Spleen (tissue), 11 donors: ENCODE measurements at regions not wholly inside any gene's neighbourhood (a gene's known extent, or its start where the extent isn't known, plus 50 kb on each side); places are given as distances from the start of the nearest gene placed in this dataset.

Source experiments
- DNase-seq: peaks from one replicate; pipeline ENCODE4 v3.0.0-alpha.2; 2020
- H3K27ac ChIP-seq, 8 donors: fragments of 200-600 bp; sonication (generic) in 7 of 8; 1 replicate in 4 of 8; 2 replicates in 4 of 8; pipeline versions ENCODE4 v1.5.0 to v1.8.0; 2016 to 2021; ENCODE audit warnings: inconsistent platforms in 4 of 8, mild to moderate bottlenecking in 4 of 8, moderate library complexity in 1 of 8
- H3K27me3 ChIP-seq, 7 donors: fragments of 200-600 bp; sonication (generic) in 6 of 7; replicated peaks in 1 of 7; 1 replicate in 4 of 7; 2 replicates in 3 of 7; pipeline versions ENCODE4 v1.5.0 to v1.8.0; 2016 to 2021; ENCODE audit warnings: inconsistent platforms in 3 of 7, mild to moderate bottlenecking in 1 of 7
- H3K36me3 ChIP-seq, 6 donors: fragments of 200-600 bp; sonication (generic) in 5 of 6; 1 replicate in 4 of 6; 2 replicates in 2 of 6; pipeline versions ENCODE4 v1.5.0 to v1.8.0; 2016 to 2021; ENCODE audit warnings: inconsistent platforms in 2 of 6
- H3K4me1 ChIP-seq, 6 donors: fragments of 200-600 bp; sonication (generic) in 5 of 6; 1 replicate in 3 of 6; 2 replicates in 3 of 6; pipeline versions ENCODE4 v1.5.0 to v1.8.0; 2016 to 2021; ENCODE audit warnings: inconsistent platforms in 3 of 6
- H3K4me3 ChIP-seq, 8 donors: fragments of 200-600 bp; sonication (generic) in 7 of 8; 1 replicate in 4 of 8; 2 replicates in 4 of 8; pipeline versions ENCODE4 v1.5.0 to v1.8.0; 2016 to 2021; ENCODE audit warnings: inconsistent platforms in 4 of 8, mild to moderate bottlenecking in 4 of 8, moderate library complexity in 2 of 8
- H3K9me3 ChIP-seq, 8 donors: fragments of 200-600 bp; sonication (generic) in 7 of 8; 1 replicate in 4 of 8; 2 replicates in 4 of 8; pipeline versions ENCODE4 v1.5.0 to v1.8.0; 2016 to 2021; ENCODE audit warnings: inconsistent platforms in 4 of 8
- CTCF ChIP-seq, 11 experiments: fragments of 200-600 bp in 7 of 11; fragments of 450-650 bp in 4 of 11; sonication (generic) in 4 of 11; IDR thresholded peaks in 8 of 11; conservative IDR thresholded peaks in 3 of 11; 1 replicate in 7 of 11; 2 replicates in 4 of 11; pipeline versions ENCODE4 v1.4.0 to v1.8.0; 2016 to 2021; ENCODE audit warnings: antibody characterized with exemption in 11 of 11, inconsistent platforms in 4 of 11, mild to moderate bottlenecking in 1 of 11
- POLR2A ChIP-seq, 3 donors: fragments of 450-650 bp; IDR thresholded peaks; one replicate each; pipeline ENCODE4 v1.5.1; 2017; ENCODE audit warnings: antibody characterized with exemption in 3 of 3, mild to moderate bottlenecking in 1 of 3
- POLR2AphosphoS5 ChIP-seq, 3 donors: sonication (generic); formaldehyde crosslinking; IDR thresholded peaks; one replicate each; pipeline ENCODE4 v1.5.1; 2017; ENCODE audit warnings: antibody characterized with exemption in 3 of 3
- WGBS, 5 donors: extraction: QIAGEN DNeasy Blood & Tissue Kit in 3 of 5; methylation state at CpG; one replicate each; pipeline versions ENCODE4 v1.1.5 to v1.1.7; 2013 to 2018; 5-methylcytosine and 5-hydroxymethylcytosine counted together
- intact Hi-C: fragments of 100-400 bp; cut with DNase I; formaldehyde crosslinking; loops from one replicate; pipeline ENCODE4 v1.15.0; 2023; ENCODE audit warnings: low total_unique reads
- donor health status: healthy with polysubstance abuse.
- donor health status: DM: no; HTN: no; CAD: no; lungs with moderate emphysema.
- donor health status: DM: no; HTN: no; CAD: no.
- donor health status: Bipolar disorder and iron deficiency.
- donor health status: healthy.
- donor health status: DM: no; HTN: no; CAD: no.
- donor health status: DM: yes; HTN: yes; CAD: no.

DNA sequence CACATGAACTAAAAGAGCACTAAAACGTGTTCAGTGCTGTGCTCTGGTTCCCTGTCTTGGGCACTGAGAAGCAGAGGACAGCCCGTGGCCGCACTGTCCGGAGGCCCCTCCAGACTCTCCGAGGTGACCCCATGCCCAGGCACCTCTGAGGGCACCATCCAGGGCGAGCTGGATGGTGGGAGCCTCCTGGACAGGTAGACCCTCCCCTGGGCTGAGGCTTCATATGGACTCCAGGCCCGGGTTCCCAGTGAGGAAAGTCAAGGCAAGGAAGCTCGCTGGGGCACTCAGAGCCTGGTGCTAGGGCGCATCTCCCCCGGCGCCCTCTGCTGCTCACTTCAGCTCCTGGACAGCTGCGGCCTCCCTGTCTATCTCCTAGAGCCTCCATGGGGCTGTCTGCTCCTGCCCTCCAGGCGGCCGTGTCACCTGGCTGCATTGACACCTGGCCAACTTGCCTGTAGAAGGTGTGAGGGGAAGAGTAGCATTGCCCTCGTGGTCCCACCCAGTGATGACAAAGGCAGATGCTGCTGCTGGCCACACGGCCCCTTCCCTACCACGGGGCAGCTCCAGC, 178.2 kb upstream of the IRX1 start:
- intact Hi-C loops: no loop called here
- H3K27me3 ChIP-seq: no peaks in the 10 kb centered on the region
- H3K27ac ChIP-seq: no peak overlapping the region
- H3K4me1 ChIP-seq: no peaks in the 10 kb centered on the region
- H3K9me3 ChIP-seq: peaks cover 0 to 41% (median 15%) of the 10 kb centered on the region in 8 donors
- no peak for DNase-seq
- no peak for TF ChIP-seq POLR2AphosphoS5 (IDR thresholded peaks at IDR 0.05)
- WGBS, 5 donors: 67 to 81% (median 73%) methylated on average over 10 to 17 of the region's 17 CpGs
- no peaks in the 10 kb centered on the region for H3K36me3 ChIP-seq
- no peak overlapping the region for H3K4me3 ChIP-seq

GRCh38 chr5:3414371-3414770, 181.3 kb upstream of the IRX1 start:
- Histone ChIP-seq H3K4me1 (no peaks in the 10 kb centered on the region), H3K27ac (no peak overlapping the region), H3K4me3 (no peak overlapping the region), H3K9me3 (peaks cover 0 to 48% (median 24%) of the 10 kb centered on the region in 8 donors), H3K36me3 (no peaks in the 10 kb centered on the region), H3K27me3 (no peaks in the 10 kb centered on the region)
- intact Hi-C loops: no loop called here
- no peak for TF ChIP-seq CTCF (IDR thresholded peaks at IDR 0.05 in 8 of 11, conservative IDR thresholded peaks at IDR 0.05 in 3 of 11)
- TF ChIP-seq POLR2AphosphoS5 (IDR thresholded peaks at IDR 0.05): no peak
- no peak for TF ChIP-seq POLR2A (IDR thresholded peaks at IDR 0.05)
- 49 to 75% (median 66%) methylated on average over 7 of the region's 7 CpGs for WGBS, 5 donors
- DNase-seq: no peak

GRCh38 chr5:3412146-3412545, 183.5 kb upstream of the IRX1 start:
- Histone ChIP-seq H3K4me1 (no peaks in the 10 kb centered on the region), H3K4me3 (no peak overlapping the region), H3K27me3 (no peaks in the 10 kb centered on the region), H3K27ac (no peak overlapping the region), H3K9me3 (peaks cover 0 to 49% (median 23%) of the 10 kb centered on the region in 8 donors), H3K36me3 (no peaks in the 10 kb centered on the region)
- intact Hi-C loops: no loop called here
- no peak for DNase-seq
- 72 to 85% (median 76%) methylated on average over 1 of the region's 1 CpG for WGBS, 5 donors
- TF ChIP-seq POLR2A (IDR thresholded peaks at IDR 0.05) (no peak), POLR2AphosphoS5 (IDR thresholded peaks at IDR 0.05) (no peak), CTCF (IDR thresholded peaks at IDR 0.05 in 8 of 11, conservative IDR thresholded peaks at IDR 0.05 in 3 of 11) (no peak)

DNA sequence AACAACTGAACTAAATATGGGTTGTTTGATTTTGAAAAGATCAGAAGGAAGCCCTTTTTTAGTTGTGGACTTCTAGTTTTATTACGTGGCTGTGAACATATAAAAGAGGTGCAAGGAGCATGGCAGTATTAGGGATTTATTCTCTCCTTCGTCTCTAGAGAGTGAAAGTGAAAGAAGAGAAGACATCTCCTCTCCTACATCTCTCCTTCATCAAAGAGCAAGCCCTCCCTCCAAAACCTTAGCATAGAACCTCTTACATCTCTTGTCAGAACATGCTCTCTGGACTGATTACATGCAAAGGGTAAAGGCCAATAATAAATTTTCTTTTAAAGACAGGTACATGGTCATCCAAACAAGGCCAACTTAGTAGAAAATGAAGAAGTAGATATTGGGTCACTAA, 184.3 kb upstream of the IRX1 start:
- 58 to 75% (median 62%) methylated on average over 2 of the region's 2 CpGs for WGBS, 5 donors
- H3K4me3 ChIP-seq: no peak overlapping the region
- DNase-seq: no peak
- TF ChIP-seq POLR2A (IDR thresholded peaks at IDR 0.05): no peak
- TF ChIP-seq CTCF (IDR thresholded peaks at IDR 0.05 in 8 of 11, conservative IDR thresholded peaks at IDR 0.05 in 3 of 11): no peak
- H3K27ac ChIP-seq: no peak overlapping the region
- no peaks in the 10 kb centered on the region for H3K36me3 ChIP-seq
- no peaks in the 10 kb centered on the region for H3K4me1 ChIP-seq
- H3K9me3 ChIP-seq: peaks cover 0 to 51% (median 29%) of the 10 kb centered on the region in 8 donors
- intact Hi-C loops: no loop called here
- H3K27me3 ChIP-seq: no peaks in the 10 kb centered on the region

- Histone ChIP-seq H3K9me3 (peaks cover 0 to 60% (median 44%) of the 10 kb centered on the region in 8 donors), H3K4me3 (no peak overlapping the region), H3K27me3 (no peaks in the 10 kb centered on the region), H3K27ac (no peak overlapping the region), H3K4me1 (no peaks in the 10 kb centered on the region), H3K36me3 (no peaks in the 10 kb centered on the region)
- TF ChIP-seq CTCF (IDR thresholded peaks at IDR 0.05 in 8 of 11, conservative IDR thresholded peaks at IDR 0.05 in 3 of 11) (no peak), POLR2AphosphoS5 (IDR thresholded peaks at IDR 0.05) (no peak), POLR2A (IDR thresholded peaks at IDR 0.05) (no peak)
- no peak for DNase-seq
- intact Hi-C loops: no loop called here
- WGBS, 5 donors: 59 to 81% (median 67%) methylated on average over 8 of the region's 8 CpGs
Observed at GRCh38 chr5:3401635-3402034, 194.0 kb upstream of the IRX1 start.
